ENCODE measurements at regions not wholly inside any gene's neighbourhood (a gene's known extent, or its start where the extent isn't known, plus 50 kb on each side); places are given as distances from the start of the nearest gene placed in this dataset.

- DNase-seq (ENCODE audit: low read depth in 2 of 2, low spot score in 1 of 2): no peak
Observed at GRCh38 chr3:72593881-72594397, 254.3 kb downstream of the SHQ1 start.

DNA sequence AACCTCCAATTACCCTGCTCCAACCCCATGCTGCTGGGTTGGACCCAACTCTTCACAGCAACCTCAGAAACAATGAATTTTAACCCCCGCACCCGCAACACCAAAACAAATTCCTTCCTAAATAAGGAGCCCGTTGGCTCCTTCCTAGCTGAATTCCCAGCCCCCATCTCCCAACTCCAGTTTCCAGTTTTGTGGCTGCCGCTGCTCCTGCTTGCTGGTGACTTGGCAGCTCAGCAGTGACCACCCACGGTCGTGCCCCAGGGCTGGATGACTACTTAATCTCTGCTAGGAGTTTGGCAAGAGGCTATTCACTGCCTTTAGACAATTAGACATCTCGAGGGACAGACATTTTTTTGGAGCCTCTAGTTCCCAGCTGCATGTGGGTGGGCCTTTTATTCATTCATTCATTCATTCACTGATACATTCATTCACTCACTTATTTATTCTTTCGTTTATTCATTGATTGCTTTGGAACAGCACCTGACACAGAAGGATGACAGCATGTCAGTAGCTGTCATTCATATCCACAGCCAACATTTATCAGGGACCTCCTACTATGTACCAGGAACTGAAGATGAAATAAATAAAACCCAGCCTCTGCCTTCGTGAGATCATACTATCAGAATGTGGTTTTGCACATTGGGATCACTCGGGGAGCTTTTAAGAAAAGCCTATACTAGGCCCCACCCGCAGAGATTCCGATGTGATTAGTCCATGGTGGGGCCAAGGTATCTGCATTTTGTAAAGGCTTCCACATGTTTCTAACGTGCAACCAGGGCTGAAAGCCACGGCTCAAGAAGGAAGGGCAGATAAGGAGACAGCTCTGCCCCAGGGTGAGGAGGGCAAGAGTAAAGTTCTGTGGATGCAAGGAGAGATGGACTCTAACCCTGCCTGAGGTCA is 256.5 kb downstream of the SHQ1 start:
- no peak for DNase-seq (ENCODE audit: low read depth in 2 of 2, low spot score in 1 of 2)

DNA sequence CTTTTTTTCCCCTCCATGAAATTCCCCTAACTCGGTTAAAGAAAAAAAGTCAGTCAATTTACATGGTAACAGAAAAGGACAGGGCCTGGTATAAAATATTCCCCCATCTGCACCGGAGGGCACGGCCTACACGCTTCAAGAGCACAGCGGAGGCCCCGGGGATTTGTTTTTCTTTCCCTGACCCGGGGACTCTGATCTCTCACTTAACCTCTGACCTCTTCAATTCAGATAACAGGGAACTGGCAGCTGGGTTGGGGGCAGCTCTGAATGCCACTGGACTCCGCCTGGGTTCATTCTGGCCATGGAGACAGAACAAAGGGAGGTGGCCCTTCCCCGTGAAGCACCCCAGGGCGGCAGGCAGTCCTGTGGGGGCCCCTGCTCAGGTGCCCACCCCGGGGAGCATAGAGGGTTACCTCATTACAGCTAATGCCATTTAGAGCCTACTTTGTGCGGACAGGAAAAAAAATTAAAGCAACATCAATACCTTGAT is 257.5 kb downstream of the SHQ1 start:
- no peak for DNase-seq (ENCODE audit: low read depth in 2 of 2, low spot score in 1 of 2)

DNA sequence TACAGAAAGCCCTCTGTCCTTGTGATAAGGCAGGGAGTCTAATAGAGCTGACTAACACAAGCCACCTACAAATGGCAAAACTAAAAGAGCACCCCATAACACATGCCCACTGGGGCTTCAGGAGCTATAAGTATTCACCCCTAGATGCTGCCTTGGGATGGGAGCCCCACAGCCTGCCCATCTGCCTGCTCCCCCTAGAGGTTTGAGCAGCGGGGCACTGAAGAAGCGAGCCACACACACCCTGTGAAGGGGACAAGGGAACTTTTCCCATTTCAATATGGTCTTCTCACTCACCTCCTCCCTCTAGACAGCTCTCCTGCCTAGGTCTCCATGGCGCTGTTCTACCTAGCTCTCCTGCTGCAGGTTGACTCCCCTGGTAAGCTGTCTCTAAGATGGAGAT is 261.0 kb downstream of the SHQ1 start:
- no peak for DNase-seq (ENCODE audit: low read depth in 2 of 2, low spot score in 1 of 2)

DNA sequence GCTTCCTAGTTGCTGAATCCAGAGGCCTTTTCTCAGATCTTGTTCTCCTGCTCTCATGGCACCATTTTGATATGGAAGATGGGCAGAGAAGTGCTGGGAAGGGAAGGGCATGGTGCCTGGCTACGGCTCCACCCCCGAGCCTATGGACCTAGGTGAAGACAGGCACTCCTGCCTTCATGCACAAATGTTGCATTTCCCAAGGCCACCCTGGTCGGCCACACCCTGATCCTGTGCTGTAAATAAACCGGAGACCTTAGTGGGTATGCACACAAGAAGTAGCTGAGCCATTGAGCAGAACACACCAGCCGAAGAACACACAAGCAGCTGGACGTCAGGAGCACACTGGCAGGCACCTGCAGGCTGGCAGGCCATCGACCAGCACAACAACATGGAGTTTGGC is 261.6 kb downstream of the SHQ1 start:
- DNase-seq (ENCODE audit: low read depth in 2 of 2, low spot score in 1 of 2): no peak

- DNase-seq (ENCODE audit: low read depth in 2 of 2, low spot score in 1 of 2): no peak
Observed at GRCh38 chr3:72585966-72586365, 262.3 kb downstream of the SHQ1 start.

DNA sequence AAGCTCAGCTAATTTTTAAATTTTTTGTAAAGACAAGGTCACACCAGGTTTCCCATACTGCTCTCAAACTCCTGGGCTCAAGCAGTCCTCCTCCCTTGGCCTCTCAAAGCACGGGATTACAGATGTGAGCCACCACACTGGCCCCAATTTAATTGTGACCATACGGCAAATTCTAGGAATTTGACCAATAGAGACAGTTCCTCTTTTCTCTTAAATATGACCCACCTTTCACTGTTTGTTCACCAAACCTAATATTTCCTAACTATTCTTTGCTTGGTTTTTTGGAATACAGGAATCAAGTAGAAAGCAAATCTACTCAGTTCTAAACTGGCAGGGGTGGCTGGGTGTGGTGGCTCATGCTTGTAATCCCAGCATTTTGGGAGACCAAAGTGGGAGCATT is 264.0 kb downstream of the SHQ1 start:
- DNase-seq (ENCODE audit: low read depth in 2 of 2, low spot score in 1 of 2): no peak

- no peak for DNase-seq (ENCODE audit: low read depth in 2 of 2, low spot score in 1 of 2)
Observed at GRCh38 chr3:72582963-72583362, 265.3 kb downstream of the SHQ1 start.

- DNase-seq (ENCODE audit: low read depth in 2 of 2, low spot score in 1 of 2): no peak
Observed at GRCh38 chr3:72582211-72582878, 265.9 kb downstream of the SHQ1 start.

DNA sequence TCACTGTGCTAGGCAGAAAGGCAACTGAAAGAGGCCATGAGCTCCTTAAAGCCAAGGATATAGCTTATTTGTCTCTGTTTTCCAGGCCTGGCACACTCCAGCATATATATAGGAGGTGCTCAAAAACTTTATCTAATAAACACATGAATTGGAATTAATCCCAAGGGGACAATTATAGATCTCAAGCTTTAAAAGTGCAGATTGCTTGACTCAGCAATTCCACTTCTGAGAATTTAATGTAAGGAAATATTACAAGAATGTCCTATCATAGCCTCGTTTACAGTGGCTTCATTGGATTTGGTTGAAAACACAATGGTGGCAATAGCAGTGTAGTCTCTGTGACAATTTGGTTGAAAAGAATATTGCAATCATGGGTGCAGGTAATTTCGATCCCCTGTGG is 267.3 kb downstream of the SHQ1 start:
- DNase-seq (ENCODE audit: low read depth in 2 of 2, low spot score in 1 of 2): no peak

DNA sequence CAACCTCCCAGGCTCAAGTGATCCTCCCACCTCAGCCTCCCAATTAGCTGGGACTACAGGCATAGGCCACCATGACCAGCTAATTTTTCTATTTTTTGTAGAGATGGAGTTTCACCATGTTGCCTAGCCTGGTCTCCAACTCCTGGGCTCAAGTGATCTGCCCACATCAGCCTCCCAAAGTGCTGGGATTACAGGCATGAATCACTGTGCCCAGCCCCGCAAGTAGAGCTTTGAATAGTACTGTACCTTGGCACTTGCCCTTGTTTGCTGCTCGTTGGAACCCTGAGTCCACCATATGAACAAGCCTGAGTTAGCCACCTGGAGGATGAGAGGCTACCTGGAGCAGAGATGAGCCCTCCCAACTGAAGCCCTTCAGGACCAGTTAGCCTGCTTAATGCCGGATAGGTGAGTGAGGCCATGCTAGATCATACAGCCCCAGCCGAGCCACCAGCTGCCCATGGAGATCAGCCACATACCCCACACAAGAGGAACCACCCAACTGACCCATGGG is 267.9 kb downstream of the SHQ1 start:
- DNase-seq (ENCODE audit: low read depth in 2 of 2, low spot score in 1 of 2): no peak

GRCh38 chr3:72579581-72580245 is 268.5 kb downstream of the SHQ1 start:
- DNase-seq (ENCODE audit: low read depth in 2 of 2, low spot score in 1 of 2): no peak

DNA sequence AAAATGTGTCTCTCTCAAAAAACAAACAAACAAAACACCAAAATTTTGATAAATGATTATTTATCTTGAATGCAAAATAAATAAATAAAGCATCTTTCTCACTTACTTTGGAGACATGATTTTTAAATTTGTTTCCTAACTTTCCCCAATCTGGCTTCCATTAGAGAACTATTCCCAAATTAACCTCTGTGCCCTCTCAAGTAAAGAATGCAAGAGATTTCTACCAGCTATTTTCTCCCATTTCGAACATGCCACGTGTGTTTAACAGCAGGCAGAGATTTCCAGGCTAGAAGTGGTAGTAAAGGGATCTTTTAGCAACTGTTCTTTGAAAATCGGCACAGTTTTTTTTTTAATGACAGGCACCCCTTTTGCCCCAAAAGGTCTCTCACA is 269.1 kb downstream of the SHQ1 start:
- no peak for DNase-seq (ENCODE audit: low read depth in 2 of 2, low spot score in 1 of 2)

DNA sequence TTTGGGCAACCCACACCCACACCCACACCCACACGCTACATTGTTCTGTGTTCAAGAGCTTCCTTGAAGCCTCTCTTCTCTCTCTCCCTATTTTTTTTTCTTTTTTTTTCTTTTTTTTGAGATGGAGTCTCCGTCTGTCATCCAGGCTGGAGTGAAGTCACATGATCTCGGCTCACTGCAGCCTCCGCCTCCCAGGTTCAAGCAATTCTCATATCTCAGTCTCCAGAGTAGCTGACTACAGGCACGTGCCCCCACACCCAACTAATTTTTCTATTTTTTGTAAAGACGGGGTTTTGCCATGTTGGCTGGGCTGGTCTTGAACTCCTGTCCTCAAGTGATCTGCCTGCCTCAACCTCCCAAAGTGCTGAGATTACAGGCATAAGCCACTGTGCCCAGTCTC is 271.1 kb downstream of the SHQ1 start:
- no peak for DNase-seq (ENCODE audit: low read depth in 2 of 2, low spot score in 1 of 2)

GRCh38 chr3:72576563-72576962 is 271.7 kb downstream of the SHQ1 start:
- DNase-seq (ENCODE audit: low read depth in 2 of 2, low spot score in 1 of 2): no peak

DNA sequence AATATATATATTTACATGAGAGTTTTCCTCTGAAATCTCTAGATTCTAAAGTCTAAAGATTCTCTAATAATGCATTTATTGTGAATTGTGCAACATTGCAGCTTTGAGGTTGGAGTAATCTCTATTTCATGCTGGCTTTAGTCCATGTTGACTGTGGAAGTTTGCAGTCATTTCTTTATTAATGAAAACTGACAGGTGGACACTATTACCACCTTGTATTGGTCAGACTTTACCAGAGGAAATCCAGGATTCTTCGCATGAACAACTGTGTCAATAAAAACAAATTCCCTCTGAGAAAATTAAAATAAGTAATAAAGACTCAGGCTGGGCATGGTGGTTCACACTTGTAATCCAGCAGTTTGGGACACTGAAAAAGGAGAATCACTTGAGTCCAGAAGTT is 274.1 kb downstream of the SHQ1 start:
- no peak for DNase-seq (ENCODE audit: low read depth in 2 of 2, low spot score in 1 of 2)

DNA sequence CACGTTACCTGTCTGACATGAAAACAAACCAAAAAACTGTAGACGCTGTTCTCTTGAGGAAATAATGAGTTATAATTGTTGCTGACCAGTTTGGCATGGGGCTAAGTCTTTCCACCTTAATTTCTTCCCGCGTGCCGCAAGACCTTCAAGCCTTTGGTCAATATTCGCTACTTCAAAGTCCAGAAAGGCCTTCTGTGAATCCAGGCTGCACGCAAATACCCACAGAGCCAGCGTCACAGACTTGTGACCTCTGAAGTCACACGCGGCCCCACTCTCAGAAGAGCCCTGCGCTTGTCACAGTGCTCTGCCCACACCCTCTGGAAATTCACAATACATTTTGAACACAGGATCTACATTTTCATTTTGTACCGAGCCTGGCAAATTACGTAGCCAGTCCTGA is 275.2 kb downstream of the SHQ1 start:
- DNase-seq (ENCODE audit: low read depth in 2 of 2, low spot score in 1 of 2): no peak

- no peak for DNase-seq (ENCODE audit: low read depth in 2 of 2, low spot score in 1 of 2)
Observed at GRCh38 chr3:72572489-72573007, 275.7 kb downstream of the SHQ1 start.

DNA sequence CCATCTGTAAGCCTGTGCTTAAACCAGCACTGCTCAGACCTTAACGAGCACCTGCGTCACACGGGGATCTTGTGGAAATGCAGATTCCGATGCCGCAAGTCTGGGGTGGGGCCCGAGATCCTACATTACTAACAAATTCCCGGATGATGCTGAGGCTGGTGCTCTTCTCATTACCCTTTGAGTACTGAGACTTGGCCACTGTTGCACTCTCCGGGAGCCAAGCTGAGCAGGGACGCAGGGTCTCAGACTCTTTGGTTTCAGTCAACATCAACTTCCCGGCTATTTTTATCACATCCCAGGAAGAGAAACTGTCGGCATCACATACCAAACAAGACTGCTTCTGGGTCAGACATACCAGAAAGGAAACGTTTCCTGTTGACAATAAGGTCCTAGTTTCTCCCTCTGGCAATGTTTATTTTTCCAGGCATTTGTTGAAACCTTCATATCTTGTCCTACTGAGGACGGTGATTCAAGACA is 276.6 kb downstream of the SHQ1 start:
- no peak for DNase-seq (ENCODE audit: low read depth in 2 of 2, low spot score in 1 of 2)

- DNase-seq (ENCODE audit: low read depth in 2 of 2, low spot score in 1 of 2): no peak
Observed at GRCh38 chr3:72571052-72571451, 277.2 kb downstream of the SHQ1 start.

DNA sequence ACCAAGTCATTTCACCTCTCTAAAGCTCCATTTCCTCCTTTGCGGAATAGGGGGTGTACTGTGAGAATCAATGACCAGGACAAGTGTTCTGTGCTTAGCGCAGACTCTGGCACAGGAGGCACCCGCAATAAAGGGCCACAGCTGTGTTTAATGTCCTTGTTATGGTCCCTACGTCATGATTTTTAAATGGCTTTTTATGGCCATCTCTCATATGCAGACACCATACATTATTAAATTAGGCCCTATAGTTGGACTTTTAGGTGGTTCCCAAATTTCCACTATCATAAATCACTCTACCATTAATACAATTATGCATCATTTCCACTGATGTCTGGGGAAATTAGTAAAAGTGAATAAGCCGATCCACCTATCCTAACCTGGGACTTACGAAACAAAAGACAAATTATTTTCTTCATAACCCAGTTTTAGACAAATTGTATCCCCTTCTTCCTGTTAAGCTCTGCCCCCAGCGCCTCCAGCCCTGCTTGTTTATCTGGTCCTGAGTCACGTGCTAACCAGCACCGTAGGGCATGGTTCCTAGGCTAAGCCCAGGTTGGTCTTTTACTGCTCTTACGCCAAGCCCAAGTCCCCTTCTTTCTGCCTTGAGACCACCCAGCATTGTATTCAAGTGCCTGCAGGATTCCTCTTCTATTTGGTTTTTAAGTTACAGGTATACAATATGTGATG is 278.3 kb downstream of the SHQ1 start:
- no peak for DNase-seq (ENCODE audit: low read depth in 2 of 2, low spot score in 1 of 2)

Measured in stimulated activated CD8-positive, alpha-beta memory T cell treated with anti-CD3 and anti-CD28 coated beads, Interleukin-4, amount 100 ng/mL, for 1 hour (primary cell).